ENCODE measurements at regions not wholly inside any gene's neighbourhood (a gene's known extent, or its start where the extent isn't known, plus 50 kb on each side); places are given as distances from the start of the nearest gene placed in this dataset.

GRCh38 chr16:62596125-62596524 lies 559.9 kb upstream of the CDH8 start:
- peaks cover 8% of the 10 kb centered on the region for H3K27me3 Mint-ChIP-seq (ENCODE audit: insufficient read depth, unreplicated experiment)
- Histone ChIP-seq H3K4me3 (ENCODE audit: low read depth, low read length) (no peak overlapping the region), H3K36me3 (ENCODE audit: control insufficient read depth, insufficient read depth, low read length) (no peaks in the 10 kb centered on the region), H3K4me1 (no peaks in the 10 kb centered on the region), H3K9me3 (no peaks in the 10 kb centered on the region), H3K27me3 (replicated peaks; ENCODE audit: control insufficient read depth, insufficient read depth, low read length) (no peaks in the 10 kb centered on the region)
- intact Hi-C loops (cut with micrococcal nuclease; ENCODE audit: unreplicated experiment) = no loop called here
- H3K36me3 Mint-ChIP-seq (ENCODE audit: insufficient read depth, unreplicated experiment) = no peaks in the 10 kb centered on the region
- no peak for TF ChIP-seq CTCF (IDR thresholded peaks at IDR 0.05; ENCODE audit: insufficient read depth in 1 of 2, low read depth in 1 of 2, low read length in 1 of 2, severe bottlenecking in 1 of 2, unreplicated experiment in 1 of 2)
- ChIA-PET POLR2A (no interaction called here), CTCF (no interaction called here)
- no TSS peak for BruUV-seq (replicated peaks)
- no peak overlapping the region for H3K27ac Mint-ChIP-seq (ENCODE audit: unreplicated experiment)
- no peak overlapping the region for H3K4me3 Mint-ChIP-seq (ENCODE audit: unreplicated experiment)
- H3K9me3 Mint-ChIP-seq (ENCODE audit: unreplicated experiment) = no peaks in the 10 kb centered on the region
- no peaks in the 10 kb centered on the region for H3K4me1 Mint-ChIP-seq (ENCODE audit: low read depth, unreplicated experiment)
- no peak for DNase-seq

DNA sequence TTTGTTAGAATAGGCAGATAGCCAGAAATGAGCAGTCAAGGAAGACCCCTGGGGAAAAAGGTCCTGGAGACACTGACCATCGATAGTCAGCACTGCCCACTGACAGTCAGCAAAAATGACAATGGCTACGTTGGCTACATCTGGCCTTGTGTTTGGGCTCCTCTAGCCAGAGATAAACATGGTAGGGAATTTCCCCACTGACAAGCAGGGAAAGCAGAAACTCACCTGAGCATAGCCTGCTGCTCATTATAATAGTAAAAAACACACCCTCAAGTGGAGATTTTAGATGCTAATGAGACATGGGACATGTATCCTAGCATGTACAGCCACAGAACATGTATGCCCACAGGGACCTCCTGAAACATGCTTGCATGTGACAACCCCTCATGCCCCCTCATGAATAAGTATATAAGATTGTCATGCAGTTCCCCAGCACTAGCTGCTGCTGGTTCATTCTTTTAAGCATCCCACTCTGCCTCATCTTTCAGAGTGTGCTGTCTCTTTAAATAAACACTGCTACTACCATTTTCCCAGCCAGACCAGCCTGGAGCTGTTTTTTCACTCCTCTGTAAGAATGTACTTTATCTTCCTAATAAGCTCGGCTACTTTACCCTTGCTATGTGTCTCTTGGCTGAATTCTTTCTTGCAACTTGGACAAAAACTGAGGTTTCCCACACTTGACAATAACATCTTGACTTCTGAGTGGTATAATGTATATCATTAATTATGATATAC lies 550.1 kb upstream of the CDH8 start:
- no peaks in the 10 kb centered on the region for H3K9me3 ChIP-seq

GRCh38 chr16:62585041-62585545 lies 548.9 kb upstream of the CDH8 start:
- Histone ChIP-seq H3K4me1 (no peaks in the 10 kb centered on the region), H3K27me3 (replicated peaks; ENCODE audit: control insufficient read depth, insufficient read depth, low read length) (no peaks in the 10 kb centered on the region), H3K4me3 (ENCODE audit: low read depth, low read length) (no peak overlapping the region), H3K9me3 (no peaks in the 10 kb centered on the region), H3K36me3 (ENCODE audit: control insufficient read depth, insufficient read depth, low read length) (no peaks in the 10 kb centered on the region)
- no peaks in the 10 kb centered on the region for H3K36me3 Mint-ChIP-seq (ENCODE audit: insufficient read depth, unreplicated experiment)
- POLR2A ChIA-PET = no interaction called here
- no peak overlapping the region for H3K27ac Mint-ChIP-seq (ENCODE audit: unreplicated experiment)
- no peak overlapping the region for H3K4me3 Mint-ChIP-seq (ENCODE audit: unreplicated experiment)
- no peaks in the 10 kb centered on the region for H3K9me3 Mint-ChIP-seq (ENCODE audit: unreplicated experiment)
- intact Hi-C loops (cut with micrococcal nuclease; ENCODE audit: unreplicated experiment) = no loop called here
- no peak for DNase-seq
- peaks cover 3% of the 10 kb centered on the region for H3K27me3 Mint-ChIP-seq (ENCODE audit: insufficient read depth, unreplicated experiment)
- BruUV-seq (replicated peaks) = no TSS peak
- CTCF ChIA-PET = no interaction called here
- H3K4me1 Mint-ChIP-seq (ENCODE audit: low read depth, unreplicated experiment) = no peaks in the 10 kb centered on the region
- TF ChIP-seq CTCF (IDR thresholded peaks at IDR 0.05; ENCODE audit: insufficient read depth in 1 of 2, low read depth in 1 of 2, low read length in 1 of 2, severe bottlenecking in 1 of 2, unreplicated experiment in 1 of 2) = no peak

More for the DNA sequence above, 550.1 kb upstream of the CDH8 start:
- H3K36me3 ChIP-seq (ENCODE audit: control insufficient read depth, insufficient read depth, low read length) = no peaks in the 10 kb centered on the region
- H3K36me3 Mint-ChIP-seq (ENCODE audit: insufficient read depth, unreplicated experiment) = no peaks in the 10 kb centered on the region
- DNase-seq = no peak
- H3K4me1 Mint-ChIP-seq (ENCODE audit: low read depth, unreplicated experiment) = no peaks in the 10 kb centered on the region
- no TSS peak for BruUV-seq (replicated peaks)
- H3K4me1 ChIP-seq = no peaks in the 10 kb centered on the region
- ChIA-PET CTCF (no interaction called here), POLR2A (no interaction called here)
- no peaks in the 10 kb centered on the region for H3K27me3 ChIP-seq (replicated peaks; ENCODE audit: control insufficient read depth, insufficient read depth, low read length)
- TF ChIP-seq CTCF (IDR thresholded peaks at IDR 0.05; ENCODE audit: insufficient read depth in 1 of 2, low read depth in 1 of 2, low read length in 1 of 2, severe bottlenecking in 1 of 2, unreplicated experiment in 1 of 2) = no peak
- H3K4me3 Mint-ChIP-seq (ENCODE audit: unreplicated experiment) = no peak overlapping the region
- intact Hi-C loops (cut with micrococcal nuclease; ENCODE audit: unreplicated experiment) = no loop called here
- no peaks in the 10 kb centered on the region for H3K9me3 Mint-ChIP-seq (ENCODE audit: unreplicated experiment)
- H3K4me3 ChIP-seq (ENCODE audit: low read depth, low read length) = no peak overlapping the region
- no peak overlapping the region for H3K27ac Mint-ChIP-seq (ENCODE audit: unreplicated experiment)
- H3K27me3 Mint-ChIP-seq (ENCODE audit: insufficient read depth, unreplicated experiment) = peaks cover 3% of the 10 kb centered on the region
